ENCODE measurements at regions not wholly inside any gene's neighbourhood (a gene's known extent, or its start where the extent isn't known, plus 50 kb on each side); places are given as distances from the start of the nearest gene placed in this dataset.

- Histone ChIP-seq H3K36me3 (ENCODE audit: insufficient read depth, low read length) (no peaks in the 10 kb centered on the region), H4K20me1 (ENCODE audit: insufficient read depth, low read length) (no peaks in the 10 kb centered on the region), H3K9me3 (ENCODE audit: insufficient read depth, low read depth, low read length) (peaks cover 4% of the 10 kb centered on the region), H2AFZ (ENCODE audit: low read depth, low read length) (no peak overlapping the region), H3K27me3 (ENCODE audit: insufficient read depth, low read length) (no peaks in the 10 kb centered on the region), H3K27ac (ENCODE audit: low read depth, low read length) (no peak overlapping the region), H3K79me2 (ENCODE audit: insufficient read depth, low read length) (no peaks in the 10 kb centered on the region), H3K4me1 (ENCODE audit: insufficient read depth, low read length) (no peaks in the 10 kb centered on the region), H3K4me3 (ENCODE audit: insufficient read depth, low read depth, low read length) (no peak overlapping the region), H3K9ac (ENCODE audit: low read length) (no peak overlapping the region), H3K4me2 (ENCODE audit: low read length) (no peak overlapping the region)
- H3K4me3 Mint-ChIP-seq (ENCODE audit: unreplicated experiment), result no peak overlapping the region
- peaks cover 5% of the 10 kb centered on the region for H3K9me3 Mint-ChIP-seq (ENCODE audit: unreplicated experiment)
- TF ChIP-seq CTCF (IDR thresholded peaks at IDR 0.05; ENCODE audit: insufficient read depth, low read depth, low read length) (no peak), EZH2 (IDR thresholded peaks at IDR 0.05; ENCODE audit: insufficient read depth, low read length) (no peak)
- no peaks in the 10 kb centered on the region for H3K36me3 Mint-ChIP-seq (ENCODE audit: low read depth, unreplicated experiment)
- no peaks in the 10 kb centered on the region for H3K4me1 Mint-ChIP-seq (ENCODE audit: low read depth, unreplicated experiment)
- no peak overlapping the region for H3K27ac Mint-ChIP-seq (ENCODE audit: unreplicated experiment)
- FAIRE-seq (no peak), DNase-seq (ENCODE audit: low read depth) (no peak)
- peaks cover 16% of the 10 kb centered on the region for H3K27me3 Mint-ChIP-seq (ENCODE audit: low read depth, unreplicated experiment)
Measured at GRCh38 chr14:101490771-101491170, 70.5 kb upstream of the DIO3 start.

DNA sequence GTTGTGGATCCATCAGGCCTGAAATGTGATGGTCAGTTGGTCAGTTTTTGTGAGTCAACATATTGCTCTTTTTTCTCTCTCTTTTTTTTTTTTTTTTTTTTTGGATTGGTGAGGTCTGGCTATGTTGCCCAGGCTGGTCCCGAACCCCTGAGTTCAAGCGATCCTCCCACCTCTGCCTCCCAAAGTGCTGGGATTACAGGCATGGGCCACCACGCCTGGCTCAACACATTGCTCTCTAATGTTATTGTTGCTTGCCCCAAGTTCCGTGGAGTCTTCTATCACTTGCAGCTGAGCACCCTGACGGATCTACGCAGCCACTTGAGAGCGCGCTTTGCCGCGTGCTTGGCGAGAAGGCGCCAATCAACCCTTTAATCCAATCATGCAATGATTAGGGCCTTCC is 69.5 kb upstream of the DIO3 start:
- TF ChIP-seq CTCF (IDR thresholded peaks at IDR 0.05; ENCODE audit: insufficient read depth, low read depth, low read length), result no peak
- TF ChIP-seq EZH2 (IDR thresholded peaks at IDR 0.05; ENCODE audit: insufficient read depth, low read length), result no peak
- Mint-ChIP-seq H3K4me3 (ENCODE audit: unreplicated experiment) (no peak overlapping the region), H3K27ac (ENCODE audit: unreplicated experiment) (no peak overlapping the region), H3K36me3 (ENCODE audit: low read depth, unreplicated experiment) (no peaks in the 10 kb centered on the region), H3K9me3 (ENCODE audit: unreplicated experiment) (peaks cover 5% of the 10 kb centered on the region), H3K4me1 (ENCODE audit: low read depth, unreplicated experiment) (no peaks in the 10 kb centered on the region), H3K27me3 (ENCODE audit: low read depth, unreplicated experiment) (peaks cover 20% of the 10 kb centered on the region)
- Histone ChIP-seq H3K4me3 (ENCODE audit: insufficient read depth, low read depth, low read length) (no peak overlapping the region), H3K27me3 (ENCODE audit: insufficient read depth, low read length) (peaks cover 5% of the 10 kb centered on the region), H3K36me3 (ENCODE audit: insufficient read depth, low read length) (no peaks in the 10 kb centered on the region), H3K9ac (ENCODE audit: low read length) (no peak overlapping the region), H3K4me2 (ENCODE audit: low read length) (no peak overlapping the region), H3K9me3 (ENCODE audit: insufficient read depth, low read depth, low read length) (peaks cover 4% of the 10 kb centered on the region), H3K79me2 (ENCODE audit: insufficient read depth, low read length) (no peaks in the 10 kb centered on the region), H3K27ac (ENCODE audit: low read depth, low read length) (no peak overlapping the region), H2AFZ (ENCODE audit: low read depth, low read length) (no peak overlapping the region), H4K20me1 (ENCODE audit: insufficient read depth, low read length) (no peaks in the 10 kb centered on the region), H3K4me1 (ENCODE audit: insufficient read depth, low read length) (no peaks in the 10 kb centered on the region)
- no peak for FAIRE-seq
- DNase-seq (ENCODE audit: low read depth), result no peak

DNA sequence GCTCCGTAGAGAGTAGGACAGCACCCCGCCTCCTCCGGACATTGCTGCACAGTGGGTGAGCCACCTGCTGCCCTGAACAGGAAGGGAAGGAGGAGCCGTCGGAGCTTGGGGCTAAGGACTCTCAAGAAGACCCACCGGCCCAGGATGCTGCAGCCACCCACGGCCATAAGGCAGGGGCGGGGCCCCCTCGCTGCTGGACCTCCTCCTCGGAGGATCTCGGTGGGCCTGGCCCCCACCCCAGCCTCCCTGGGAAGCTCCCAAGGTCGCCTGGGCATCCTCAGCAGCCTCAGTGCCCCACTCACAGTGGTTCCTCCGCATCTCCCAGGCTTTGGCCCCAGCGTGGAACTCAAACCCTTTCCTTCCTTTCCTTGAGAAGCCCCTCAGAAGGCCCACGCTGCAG is 68.6 kb upstream of the DIO3 start:
- H3K4me3 Mint-ChIP-seq (ENCODE audit: unreplicated experiment), result no peak overlapping the region
- peaks cover 11% of the 10 kb centered on the region for H3K27me3 ChIP-seq (ENCODE audit: insufficient read depth, low read length)
- no peaks in the 10 kb centered on the region for H3K36me3 Mint-ChIP-seq (ENCODE audit: low read depth, unreplicated experiment)
- no peaks in the 10 kb centered on the region for H3K36me3 ChIP-seq (ENCODE audit: insufficient read depth, low read length)
- no peak for FAIRE-seq
- no peak overlapping the region for H2AFZ ChIP-seq (ENCODE audit: low read depth, low read length)
- peaks cover 4% of the 10 kb centered on the region for H3K9me3 ChIP-seq (ENCODE audit: insufficient read depth, low read depth, low read length)
- H3K9ac ChIP-seq (ENCODE audit: low read length), result no peak overlapping the region
- no peak overlapping the region for H3K27ac ChIP-seq (ENCODE audit: low read depth, low read length)
- no peak overlapping the region for H3K4me3 ChIP-seq (ENCODE audit: insufficient read depth, low read depth, low read length)
- no peak for TF ChIP-seq CTCF (IDR thresholded peaks at IDR 0.05; ENCODE audit: insufficient read depth, low read depth, low read length)
- TF ChIP-seq EZH2 (IDR thresholded peaks at IDR 0.05; ENCODE audit: insufficient read depth, low read length), result no peak
- H3K79me2 ChIP-seq (ENCODE audit: insufficient read depth, low read length), result no peaks in the 10 kb centered on the region
- DNase-seq (ENCODE audit: low read depth), result no peak
- no peaks in the 10 kb centered on the region for H4K20me1 ChIP-seq (ENCODE audit: insufficient read depth, low read length)
- H3K27ac Mint-ChIP-seq (ENCODE audit: unreplicated experiment), result no peak overlapping the region
- no peaks in the 10 kb centered on the region for H3K4me1 Mint-ChIP-seq (ENCODE audit: low read depth, unreplicated experiment)
- H3K4me2 ChIP-seq (ENCODE audit: low read length), result no peak overlapping the region
- no peaks in the 10 kb centered on the region for H3K4me1 ChIP-seq (ENCODE audit: insufficient read depth, low read length)
- H3K27me3 Mint-ChIP-seq (ENCODE audit: low read depth, unreplicated experiment), result peaks cover 26% of the 10 kb centered on the region
- H3K9me3 Mint-ChIP-seq (ENCODE audit: unreplicated experiment), result peaks cover 5% of the 10 kb centered on the region

Data from astrocyte (in vitro differentiated cells and primary cell).